ENCODE measurements at regions not wholly inside any gene's neighbourhood (a gene's known extent, or its start where the extent isn't known, plus 50 kb on each side); places are given as distances from the start of the nearest gene placed in this dataset.

DNA sequence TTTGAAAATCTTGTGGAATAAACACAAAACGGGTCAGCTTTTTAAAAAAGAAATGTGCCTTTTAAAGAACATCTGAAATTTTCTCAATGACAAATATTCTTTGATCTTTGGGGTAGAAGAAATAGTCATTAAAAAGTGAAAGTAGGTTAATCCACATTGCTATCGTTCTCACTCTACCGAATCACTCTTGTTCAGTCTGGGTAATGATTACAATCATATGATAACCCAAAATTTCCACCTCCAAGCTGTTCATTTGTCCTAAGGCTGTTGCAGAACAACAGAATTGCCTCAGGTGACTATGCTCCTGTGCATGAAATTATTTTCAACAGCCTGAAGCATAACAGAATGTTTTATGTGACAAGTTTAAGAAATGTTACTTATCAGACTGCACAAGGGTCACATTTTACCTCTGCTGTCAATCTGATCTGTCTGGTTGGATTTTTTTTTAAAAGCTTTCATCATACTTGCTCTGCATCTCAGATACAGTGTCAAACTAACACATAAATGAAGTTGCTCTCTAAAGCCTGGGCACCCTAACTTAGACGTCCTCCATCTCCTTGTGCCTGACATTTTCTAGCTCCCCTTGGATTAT lies 227.3 kb downstream of the LURAP1L start:
- no peak for TF ChIP-seq TAF1 (IDR thresholded peaks at IDR 0.05; ENCODE audit: borderline replicate concordance, low read depth, low read length)
- TF ChIP-seq, protein P1, sequence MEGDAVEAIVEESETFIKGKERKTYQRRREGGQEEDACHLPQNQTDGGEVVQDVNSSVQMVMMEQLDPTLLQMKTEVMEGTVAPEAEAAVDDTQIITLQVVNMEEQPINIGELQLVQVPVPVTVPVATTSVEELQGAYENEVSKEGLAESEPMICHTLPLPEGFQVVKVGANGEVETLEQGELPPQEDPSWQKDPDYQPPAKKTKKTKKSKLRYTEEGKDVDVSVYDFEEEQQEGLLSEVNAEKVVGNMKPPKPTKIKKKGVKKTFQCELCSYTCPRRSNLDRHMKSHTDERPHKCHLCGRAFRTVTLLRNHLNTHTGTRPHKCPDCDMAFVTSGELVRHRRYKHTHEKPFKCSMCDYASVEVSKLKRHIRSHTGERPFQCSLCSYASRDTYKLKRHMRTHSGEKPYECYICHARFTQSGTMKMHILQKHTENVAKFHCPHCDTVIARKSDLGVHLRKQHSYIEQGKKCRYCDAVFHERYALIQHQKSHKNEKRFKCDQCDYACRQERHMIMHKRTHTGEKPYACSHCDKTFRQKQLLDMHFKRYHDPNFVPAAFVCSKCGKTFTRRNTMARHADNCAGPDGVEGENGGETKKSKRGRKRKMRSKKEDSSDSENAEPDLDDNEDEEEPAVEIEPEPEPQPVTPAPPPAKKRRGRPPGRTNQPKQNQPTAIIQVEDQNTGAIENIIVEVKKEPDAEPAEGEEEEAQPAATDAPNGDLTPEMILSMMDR (IDR thresholded peaks at IDR 0.05) = no peak
- TF ChIP-seq CHD2 (IDR thresholded peaks at IDR 0.05; ENCODE audit: low read length, partially characterized antibody) = no peak
- no peak for TF ChIP-seq TEAD4 (IDR thresholded peaks at IDR 0.05; ENCODE audit: borderline replicate concordance, insufficient read depth)
- no peak for TF ChIP-seq FOSL2 (IDR thresholded peaks at IDR 0.05; ENCODE audit: borderline replicate concordance, low read depth)
- TF ChIP-seq MXI1 (IDR thresholded peaks at IDR 0.05; ENCODE audit: low read depth, low read length) = no peak
- no peak for TF ChIP-seq GATA2 (CRISPR knock-in tag; IDR thresholded peaks at IDR 0.05)
- TF ChIP-seq MEF2A (IDR thresholded peaks at IDR 0.05; ENCODE audit: borderline replicate concordance, low read depth) = no peak
- POLR2A ChIA-PET = no interaction called here
- Histone ChIP-seq H3K9me3 (no peaks in the 10 kb centered on the region), H3K9me2 (no peaks in the 10 kb centered on the region), H3K27ac (ENCODE audit: low read depth in 2 of 2, low read length in 1 of 2) (no peak overlapping the region), H3K4me1 (ENCODE audit: control insufficient read depth in 1 of 2, insufficient read depth in 2 of 2, low read depth in 1 of 2, low read length in 1 of 2) (no peaks in the 10 kb centered on the region; a peak in 1 of 4 replicates), H3K36me3 (replicated peaks in 1 of 2; ENCODE audit: control insufficient read depth in 1 of 2, insufficient read depth in 2 of 2, low read length in 1 of 2) (no peaks in the 10 kb centered on the region), H3K9ac (no peak overlapping the region), H3K79me2 (ENCODE audit: insufficient read depth) (no peaks in the 10 kb centered on the region), H3F3A (replicated peaks; ENCODE audit: insufficient read depth) (no peaks in the 10 kb centered on the region), H3K27me3 (ENCODE audit: insufficient read depth) (no peaks in the 10 kb centered on the region), H3K4me2 (no peak overlapping the region), H4K20me1 (ENCODE audit: insufficient read depth) (no peaks in the 10 kb centered on the region), H3K4me3 (ENCODE audit: low read depth in 2 of 2, low read length in 1 of 2) (no peak overlapping the region), H2AFZ (ENCODE audit: low read depth) (no peak overlapping the region)
- 63% methylated on average over 4 of the region's 4 CpGs for WGBS (ENCODE audit: low lambda C conversion rate)
- DNase-seq = no peak
- CTCF ChIA-PET = interaction anchor here (1.1 to 1.3 kb wide), 2 partner anchors 21 to 32 kb away, joined by 3 read pairs; no protein-coding TSS in a partner anchor

DNA sequence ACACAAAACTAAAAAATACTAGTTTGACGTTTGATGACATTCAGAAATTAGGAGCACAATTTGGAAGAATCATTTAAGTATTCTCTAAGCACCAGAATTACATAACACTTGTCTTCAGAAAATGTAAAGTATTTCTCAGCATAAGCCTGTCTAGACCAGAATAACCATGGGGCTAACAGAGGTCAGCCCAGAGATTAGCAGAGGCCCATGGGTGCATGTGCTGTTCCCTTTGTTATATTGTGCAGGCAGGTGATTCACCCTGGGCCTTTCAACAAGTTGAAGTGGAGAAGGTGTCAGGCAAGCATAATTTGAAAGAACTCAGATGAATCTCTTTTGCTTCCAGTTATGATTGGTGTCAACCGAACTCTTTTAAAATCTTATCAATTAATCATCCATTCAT lies 227.9 kb downstream of the LURAP1L start:
- H3F3A ChIP-seq (replicated peaks; ENCODE audit: insufficient read depth) = no peaks in the 10 kb centered on the region
- WGBS (ENCODE audit: low lambda C conversion rate) = 73% methylated on average over 2 of the region's 2 CpGs
- no peaks in the 10 kb centered on the region for H3K36me3 ChIP-seq (replicated peaks in 1 of 2; ENCODE audit: control insufficient read depth in 1 of 2, insufficient read depth in 2 of 2, low read length in 1 of 2)
- H2AFZ ChIP-seq (ENCODE audit: low read depth) = no peak overlapping the region
- H3K9ac ChIP-seq = no peak overlapping the region
- CTCF ChIA-PET = no interaction called here
- H4K20me1 ChIP-seq (ENCODE audit: insufficient read depth) = no peaks in the 10 kb centered on the region
- H3K79me2 ChIP-seq (ENCODE audit: insufficient read depth) = no peaks in the 10 kb centered on the region
- H3K4me2 ChIP-seq = no peak overlapping the region
- H3K4me1 ChIP-seq (ENCODE audit: control insufficient read depth in 1 of 2, insufficient read depth in 2 of 2, low read depth in 1 of 2, low read length in 1 of 2) = no peaks in the 10 kb centered on the region; a peak in 1 of 4 replicates
- no peak for TF ChIP-seq TEAD4 (IDR thresholded peaks at IDR 0.05; ENCODE audit: borderline replicate concordance, insufficient read depth)
- no peak for TF ChIP-seq FOSL2 (IDR thresholded peaks at IDR 0.05; ENCODE audit: borderline replicate concordance, low read depth)
- TF ChIP-seq EZH2phosphoT487 (IDR thresholded peaks at IDR 0.05; ENCODE audit: borderline replicate concordance, low read depth) = no peak
- TF ChIP-seq, protein P2, sequence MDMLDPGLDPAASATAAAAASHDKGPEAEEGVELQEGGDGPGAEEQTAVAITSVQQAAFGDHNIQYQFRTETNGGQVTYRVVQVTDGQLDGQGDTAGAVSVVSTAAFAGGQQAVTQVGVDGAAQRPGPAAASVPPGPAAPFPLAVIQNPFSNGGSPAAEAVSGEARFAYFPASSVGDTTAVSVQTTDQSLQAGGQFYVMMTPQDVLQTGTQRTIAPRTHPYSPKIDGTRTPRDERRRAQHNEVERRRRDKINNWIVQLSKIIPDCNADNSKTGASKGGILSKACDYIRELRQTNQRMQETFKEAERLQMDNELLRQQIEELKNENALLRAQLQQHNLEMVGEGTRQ (IDR thresholded peaks at IDR 0.05; ENCODE audit: borderline replicate concordance, low read depth, low read length) = no peak
- TF ChIP-seq JUND (IDR thresholded peaks at IDR 0.05) = no peak
- H3K27ac ChIP-seq (ENCODE audit: low read depth in 2 of 2, low read length in 1 of 2) = no peak overlapping the region
- H3K27me3 ChIP-seq (ENCODE audit: insufficient read depth) = no peaks in the 10 kb centered on the region
- POLR2A ChIA-PET = no interaction called here
- H3K9me2 ChIP-seq = no peaks in the 10 kb centered on the region
- H3K4me3 ChIP-seq (ENCODE audit: low read depth in 2 of 2, low read length in 1 of 2) = no peak overlapping the region
- H3K9me3 ChIP-seq = no peaks in the 10 kb centered on the region
- no peak for DNase-seq
